DND-41 (cell line): ENCODE measurements at regions not wholly inside any gene's neighbourhood (a gene's known extent, or its start where the extent isn't known, plus 50 kb on each side); places are given as distances from the start of the nearest gene placed in this dataset.

Experiments used
- ATAC-seq: fragments of 200-7000 bp; cut with Tn5 transposase; 3 replicates; pipeline ENCODE4 v1.9.1; 2021; ENCODE audit warnings: low read depth; ENCODE audit not compliant: insufficient read depth
- DNase-seq: peaks from one replicate; pipeline ENCODE4 v3.0.0-alpha.2; 2020
- H2AFZ ChIP-seq: 2 replicates; pipeline ENCODE4 v1.6.0; 2012; ENCODE audit warnings: low read depth, low read length
- H3K27ac ChIP-seq: 2 replicates; pipeline ENCODE4 v1.5.1; 2012; ENCODE audit warnings: low read length, inconsistent platforms
- H3K27me3 ChIP-seq: fragments of 200-600 bp; sonication (generic); 2 replicates; pipeline ENCODE4 v1.6.0; 2012; ENCODE audit warnings: low read length, mild to moderate bottlenecking, inconsistent platforms; ENCODE audit not compliant: insufficient read depth, poor library complexity
- H3K36me3 ChIP-seq: 2 replicates; pipeline ENCODE4 v1.5.1; 2012; ENCODE audit warnings: low read length, inconsistent platforms; ENCODE audit not compliant: insufficient read depth
- H3K4me1 ChIP-seq: 2 replicates; pipeline ENCODE4 v1.5.1; 2012; ENCODE audit warnings: mild to moderate bottlenecking, low read length; ENCODE audit not compliant: insufficient read depth
- H3K4me2 ChIP-seq: 2 replicates; pipeline ENCODE4 v1.6.0; 2012; ENCODE audit warnings: mild to moderate bottlenecking, moderate library complexity, low read length, inconsistent platforms; ENCODE audit not compliant: insufficient read depth
- H3K4me3 ChIP-seq, 2 experiments: fragments of 200-600 bp in 1 of 2; shearing (Covaris generic) in 1 of 2; 2 replicates each; pipeline ENCODE4 v1.5.1; 2012 to 2016; ENCODE audit warnings: inconsistent platforms in 2 of 2, low read length in 2 of 2, mild to moderate bottlenecking in 2 of 2, low read depth in 1 of 2, moderate library complexity in 1 of 2
- H3K79me2 ChIP-seq: 2 replicates; pipeline ENCODE4 v1.6.0; 2012; ENCODE audit warnings: low read length, inconsistent platforms; ENCODE audit not compliant: insufficient read depth
- H3K9ac ChIP-seq: 2 replicates; pipeline ENCODE4 v1.6.0; 2012; ENCODE audit warnings: low read depth, mild to moderate bottlenecking, inconsistent platforms, low read length, moderate library complexity
- H3K9me3 ChIP-seq: 2 replicates; pipeline ENCODE4 v1.5.1; 2012; ENCODE audit warnings: low read length, moderate library complexity, mild to moderate bottlenecking, inconsistent platforms; ENCODE audit not compliant: insufficient read depth, severe bottlenecking
- H4K20me1 ChIP-seq: 2 replicates; pipeline ENCODE4 v1.6.0; 2012; ENCODE audit warnings: low read length; ENCODE audit not compliant: insufficient read depth
- CTCF ChIP-seq: IDR thresholded peaks from 2 replicates; pipeline ENCODE4 v1.5.1; 2012; ENCODE audit warnings: borderline replicate concordance, low read length, moderate library complexity, mild to moderate bottlenecking; ENCODE audit not compliant: poor library complexity, severe bottlenecking; ENCODE audit errors: extremely low read depth
- EZH2 ChIP-seq: IDR thresholded peaks from 3 replicates; pipeline ENCODE4 v1.6.1; 2012; ENCODE audit warnings: borderline replicate concordance, low read depth, mild to moderate bottlenecking, moderate library complexity, low read length, inconsistent platforms; ENCODE audit not compliant: severe bottlenecking

- Histone ChIP-seq H3K36me3 (no peaks in the 10 kb centered on the region), H3K4me3 (no peak overlapping the region), H3K27ac (no peak overlapping the region), H3K79me2 (no peaks in the 10 kb centered on the region), H3K4me1 (peaks cover 10% of the 10 kb centered on the region; the same call in 1 of the 2 replicates), H3K4me2 (no peak overlapping the region), H3K9ac (no peak overlapping the region), H3K9me3 (no peaks in the 10 kb centered on the region), H2AFZ (no peak overlapping the region), H3K27me3 (no peaks in the 10 kb centered on the region), H4K20me1 (no peaks in the 10 kb centered on the region)
- no peak for ATAC-seq
- TF ChIP-seq EZH2 = no peak
- TF ChIP-seq CTCF = no peak
- DNase-seq = no peak
Observed at GRCh38 chr1:98294127-98294526, 367.4 kb upstream of the SNX7 start.

- no peak overlapping the region for H3K4me2 ChIP-seq
- no peaks in the 10 kb centered on the region for H3K79me2 ChIP-seq
- no peak for TF ChIP-seq CTCF
- DNase-seq (no peak), ATAC-seq (no peak)
- no peaks in the 10 kb centered on the region for H3K27me3 ChIP-seq
- H3K4me3 ChIP-seq = no peak overlapping the region
- H3K27ac ChIP-seq = no peak overlapping the region
- H4K20me1 ChIP-seq = no peaks in the 10 kb centered on the region
- H3K9ac ChIP-seq = no peak overlapping the region
- peaks cover 10% of the 10 kb centered on the region; the same call in 1 of the 2 replicates for H3K4me1 ChIP-seq
- no peak overlapping the region for H2AFZ ChIP-seq
- no peaks in the 10 kb centered on the region for H3K36me3 ChIP-seq
- no peaks in the 10 kb centered on the region for H3K9me3 ChIP-seq
Observed at GRCh38 chr1:98292994-98293393, 368.5 kb upstream of the SNX7 start.

- no peak for TF ChIP-seq EZH2
- no peak for TF ChIP-seq CTCF
- no peaks in the 10 kb centered on the region for H3K9me3 ChIP-seq
Observed at GRCh38 chr1:98289311-98289710, 368.5 kb upstream of the DPYD start.

GRCh38 chr1:98288494-98288893 lies 367.7 kb upstream of the DPYD start:
- no peak overlapping the region for H3K4me3 ChIP-seq
- TF ChIP-seq CTCF (no peak), EZH2 (no peak)
- H3K9me3 ChIP-seq = no peaks in the 10 kb centered on the region
- no peak overlapping the region for H3K9ac ChIP-seq
- H3K36me3 ChIP-seq = no peaks in the 10 kb centered on the region
- DNase-seq (no peak), ATAC-seq (0 out of 3 replicates have a peak, but pooled peaks have one; percentile 33)
- peaks cover 20% of the 10 kb centered on the region for H3K4me1 ChIP-seq
- no peaks in the 10 kb centered on the region for H3K27me3 ChIP-seq
- no peaks in the 10 kb centered on the region for H4K20me1 ChIP-seq
- H3K4me2 ChIP-seq = no peak overlapping the region
- H3K79me2 ChIP-seq = no peaks in the 10 kb centered on the region
- H2AFZ ChIP-seq = no peak overlapping the region
- no peak overlapping the region for H3K27ac ChIP-seq

More at GRCh38 chr1:98289311-98289710, 368.5 kb upstream of the DPYD start:
- H3K4me3 ChIP-seq = no peak overlapping the region
- no peak overlapping the region for H2AFZ ChIP-seq
- no peaks in the 10 kb centered on the region for H3K36me3 ChIP-seq
- H3K27ac ChIP-seq = no peak overlapping the region
- no peak overlapping the region for H3K9ac ChIP-seq
- ATAC-seq (no peak), DNase-seq (no peak)
- no peaks in the 10 kb centered on the region for H3K79me2 ChIP-seq
- peaks cover 28% of the 10 kb centered on the region for H3K4me1 ChIP-seq
- H3K4me2 ChIP-seq = no peak overlapping the region
- H4K20me1 ChIP-seq = no peaks in the 10 kb centered on the region
- H3K27me3 ChIP-seq = no peaks in the 10 kb centered on the region
